OCI-LY3 (cell line): ENCODE measurements at regions not wholly inside any gene's neighbourhood (a gene's known extent, or its start where the extent isn't known, plus 50 kb on each side); places are given as distances from the start of the nearest gene placed in this dataset.

ENCODE experiments used
- CTCF ChIP-seq: fragments of 200-600, 300-600 bp; sonication (generic); IDR thresholded peaks from 2 replicates; pipeline ENCODE4 v1.5.1; 2014; ENCODE audit warnings: antibody characterized with exemption, low read length, low read depth
- EZH2phosphoT487 ChIP-seq: fragments of 200-600 bp; shearing (Covaris generic); IDR thresholded peaks from 2 replicates; pipeline ENCODE4 v1.6.1; 2018; ENCODE audit warnings: antibody characterized with exemption, mixed run types, low read depth

DNA sequence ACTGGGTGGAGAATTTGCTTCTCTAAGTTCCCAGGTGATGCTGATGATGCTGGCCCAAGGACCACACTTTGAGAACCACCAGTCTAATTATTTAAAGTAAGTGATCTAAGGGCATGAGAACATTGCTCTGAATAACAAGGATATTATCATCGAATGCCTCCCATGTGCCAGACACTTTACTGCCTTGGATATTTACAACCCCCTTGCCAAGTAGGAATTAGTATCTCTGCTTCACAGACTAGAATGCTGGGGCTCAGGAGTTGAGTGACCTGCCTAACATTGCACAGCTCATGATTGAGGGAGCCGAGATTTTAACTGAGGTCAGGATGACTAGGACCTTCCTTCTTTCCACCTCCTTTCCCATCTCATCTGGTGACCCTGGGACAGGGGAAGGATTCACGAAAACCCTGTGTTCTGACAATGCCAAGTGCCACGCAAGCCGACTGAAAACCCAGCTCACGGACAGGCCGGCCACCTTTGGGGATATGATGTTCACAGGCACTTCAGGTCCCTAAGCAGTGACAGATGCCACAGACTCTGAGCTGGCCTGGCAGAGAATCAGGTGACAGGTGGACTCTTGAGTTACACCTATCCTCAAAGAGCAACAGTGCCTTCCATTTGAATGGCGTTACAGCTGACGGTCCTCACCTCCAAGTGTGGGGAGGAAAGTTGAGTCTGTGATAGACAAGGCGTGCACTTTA, 230.7 kb downstream of the TOMM20 start:
- TF ChIP-seq CTCF (no peak), EZH2phosphoT487 (no peak)
